ENCODE measurements at regions not wholly inside any gene's neighbourhood (a gene's known extent, or its start where the extent isn't known, plus 50 kb on each side); places are given as distances from the start of the nearest gene placed in this dataset.

GRCh38 chr3:159904911-159905310 lies 83.7 kb upstream of the IL12A start:
- H3K4me3 ChIP-seq (ENCODE audit: low read length): no peak overlapping the region
- H4K20me1 ChIP-seq (ENCODE audit: insufficient read depth): no peaks in the 10 kb centered on the region
- no peaks in the 10 kb centered on the region for H3K79me2 ChIP-seq (replicated peaks; ENCODE audit: insufficient read depth, low read length)

GRCh38 chr3:159907828-159908227 lies 80.8 kb upstream of the IL12A start:
- Histone ChIP-seq H3K27ac (ENCODE audit: low read length) (no peak overlapping the region), H3K36me3 (ENCODE audit: insufficient read depth, low read length) (no peaks in the 10 kb centered on the region), H3K79me2 (replicated peaks; ENCODE audit: insufficient read depth, low read length) (no peaks in the 10 kb centered on the region), H3F3A (ENCODE audit: insufficient read depth, low read length, poor library complexity, severe bottlenecking) (no peaks in the 10 kb centered on the region), H2AFZ (ENCODE audit: low read depth, low read length) (no peak overlapping the region), H3K9me2 (ENCODE audit: insufficient read depth, low read length) (no peaks in the 10 kb centered on the region), H3K9me3 (ENCODE audit: low read length) (no peaks in the 10 kb centered on the region), H3K27me3 (ENCODE audit: insufficient read depth, low read depth, low read length) (no peaks in the 10 kb centered on the region), H3K9ac (ENCODE audit: low read length) (no peak overlapping the region), H3K4me3 (ENCODE audit: low read length) (no peak overlapping the region), H4K20me1 (ENCODE audit: insufficient read depth) (no peaks in the 10 kb centered on the region), H3K4me2 (ENCODE audit: low read length) (no peak overlapping the region)
- TF ChIP-seq SMC3 (conservative IDR thresholded peaks at IDR 0.05; ENCODE audit: poor library complexity) (no peak), MXI1 (conservative IDR thresholded peaks at IDR 0.05; ENCODE audit: poor library complexity, severe bottlenecking) (no peak), EZH2 (IDR thresholded peaks at IDR 0.05; ENCODE audit: borderline replicate concordance, insufficient read depth, low read length, poor library complexity, severe bottlenecking) (no peak), RAD21 (conservative IDR thresholded peaks at IDR 0.05) (no peak), POLR2AphosphoS5 (IDR thresholded peaks at IDR 0.05) (no peak), CTCF (IDR thresholded peaks at IDR 0.05; ENCODE audit: poor library complexity, severe bottlenecking) (no peak), REST (IDR thresholded peaks at IDR 0.05; ENCODE audit: borderline replicate concordance) (no peak)

More at GRCh38 chr3:159904911-159905310, 83.7 kb upstream of the IL12A start:
- H3K36me3 ChIP-seq (ENCODE audit: insufficient read depth, low read length): no peaks in the 10 kb centered on the region
- H3K4me2 ChIP-seq (ENCODE audit: low read length): no peak overlapping the region
- TF ChIP-seq TAF1 (IDR thresholded peaks at IDR 0.05; ENCODE audit: low read depth): no peak
- no peak for TF ChIP-seq CTCF (IDR thresholded peaks at IDR 0.05; ENCODE audit: poor library complexity, severe bottlenecking)
- no peak for TF ChIP-seq POLR2AphosphoS5 (IDR thresholded peaks at IDR 0.05)
- no peak for TF ChIP-seq REST (IDR thresholded peaks at IDR 0.05; ENCODE audit: borderline replicate concordance)
- TF ChIP-seq EZH2 (IDR thresholded peaks at IDR 0.05; ENCODE audit: borderline replicate concordance, insufficient read depth, low read length, poor library complexity, severe bottlenecking): no peak
- no peak for TF ChIP-seq MXI1 (conservative IDR thresholded peaks at IDR 0.05; ENCODE audit: poor library complexity, severe bottlenecking)
- TF ChIP-seq RAD21 (conservative IDR thresholded peaks at IDR 0.05): no peak
- no peak for TF ChIP-seq SMC3 (conservative IDR thresholded peaks at IDR 0.05; ENCODE audit: poor library complexity)
- TF ChIP-seq EP300 (conservative IDR thresholded peaks at IDR 0.05; ENCODE audit: poor library complexity, severe bottlenecking): no peak
- H3K27me3 ChIP-seq (ENCODE audit: insufficient read depth, low read depth, low read length): no peaks in the 10 kb centered on the region
- H3K27ac ChIP-seq (ENCODE audit: low read length): no peak overlapping the region
- H3K9me2 ChIP-seq (ENCODE audit: insufficient read depth, low read length): no peaks in the 10 kb centered on the region
- H2AFZ ChIP-seq (ENCODE audit: low read depth, low read length): no peak overlapping the region
- H3K9ac ChIP-seq (ENCODE audit: low read length): no peak overlapping the region
- H3K9me3 ChIP-seq (ENCODE audit: low read length): no peaks in the 10 kb centered on the region
- H3F3A ChIP-seq (ENCODE audit: insufficient read depth, low read length, poor library complexity, severe bottlenecking): no peaks in the 10 kb centered on the region

All from neural cell (in vitro differentiated cells).